CD4-positive, alpha-beta T cell treated with Interferon gamma for 1 hour (primary cell): ENCODE measurements at regions not wholly inside any gene's neighbourhood (a gene's known extent, or its start where the extent isn't known, plus 50 kb on each side); places are given as distances from the start of the nearest gene placed in this dataset.
"Not testable (repeated sequence)": the region's sequence is repeated elsewhere in the genome, so short reads cannot be mapped to it uniquely, and the experiment has no call there.

ENCODE experiments used
- DNase-seq: peaks from one replicate; pipeline ENCODE4 v3.0.0-alpha.2; 2020

DNA sequence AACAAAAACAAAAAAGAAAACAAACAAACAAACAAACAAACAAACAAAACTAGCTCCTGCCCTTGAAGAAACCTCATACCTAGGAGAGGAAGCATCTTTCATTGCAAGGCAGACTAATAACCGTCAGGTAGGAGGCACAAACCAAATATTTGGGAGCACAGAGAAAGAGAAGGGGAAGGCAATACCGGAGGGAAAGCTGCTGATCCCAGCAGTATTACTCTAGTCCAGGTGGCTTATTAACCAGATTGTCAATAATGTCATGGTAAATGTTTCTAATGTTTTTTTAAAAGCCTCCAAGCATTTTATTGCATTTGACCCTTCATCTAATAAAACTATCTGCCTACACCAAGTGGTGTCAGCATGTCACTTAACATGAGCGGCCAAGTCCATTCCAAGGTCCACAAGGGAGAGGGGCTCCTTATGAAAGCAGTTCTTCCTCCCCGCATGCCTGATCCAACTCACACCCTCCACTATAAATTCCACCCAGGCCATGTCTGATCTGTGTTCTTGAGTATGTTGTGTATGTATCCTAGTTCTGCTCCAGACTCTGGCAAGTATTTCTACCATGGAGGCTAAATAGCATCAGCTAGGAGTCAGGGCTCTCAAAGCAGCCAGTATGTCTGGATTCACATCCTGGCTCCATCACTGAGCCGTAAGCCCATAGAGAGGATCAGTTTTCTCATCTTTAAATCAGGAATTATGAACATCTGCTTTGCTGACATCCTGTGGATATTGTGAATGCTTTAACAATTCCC is 208.1 kb upstream of the TENM4 start:
- DNase-seq: no peak

DNA sequence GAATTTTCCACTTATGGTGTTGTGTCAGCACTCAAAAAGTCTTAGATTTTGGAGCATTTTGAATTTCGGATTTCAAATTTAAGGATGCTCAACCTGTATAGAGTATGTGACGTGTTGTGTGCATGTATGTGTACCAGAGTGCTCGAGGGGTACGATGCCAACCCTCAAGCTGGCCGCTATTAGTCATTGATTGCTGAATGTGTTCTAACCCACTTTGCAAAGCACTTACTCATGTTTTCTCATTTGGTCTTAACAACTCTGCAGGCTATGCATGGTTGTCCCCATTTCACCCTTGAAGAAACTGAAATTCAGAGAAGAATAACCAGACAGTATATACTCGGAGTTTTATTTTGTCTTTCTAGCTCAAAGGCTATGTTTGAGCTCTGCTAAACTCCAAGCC is 196.4 kb upstream of the TENM4 start:
- DNase-seq: no peak

DNA sequence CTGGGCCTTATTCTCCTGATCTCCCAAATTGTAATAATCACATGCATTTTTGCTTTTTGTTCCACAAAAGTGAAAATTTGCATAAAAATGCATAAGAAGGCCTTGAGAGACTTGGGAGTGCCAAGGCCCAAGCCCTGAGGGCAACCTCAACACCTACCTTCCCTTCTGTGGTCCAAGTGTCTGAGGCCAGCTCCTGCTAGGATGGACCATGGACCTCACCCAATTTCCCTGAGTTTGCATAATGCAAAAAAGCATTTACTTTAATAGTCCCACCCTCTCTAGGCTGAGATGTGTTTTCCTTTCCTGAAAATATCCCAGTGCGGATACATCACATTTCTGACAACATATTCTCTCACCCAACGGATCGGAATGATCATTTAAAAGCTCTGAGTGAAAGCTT is 194.1 kb upstream of the TENM4 start:
- DNase-seq: no peak

DNA sequence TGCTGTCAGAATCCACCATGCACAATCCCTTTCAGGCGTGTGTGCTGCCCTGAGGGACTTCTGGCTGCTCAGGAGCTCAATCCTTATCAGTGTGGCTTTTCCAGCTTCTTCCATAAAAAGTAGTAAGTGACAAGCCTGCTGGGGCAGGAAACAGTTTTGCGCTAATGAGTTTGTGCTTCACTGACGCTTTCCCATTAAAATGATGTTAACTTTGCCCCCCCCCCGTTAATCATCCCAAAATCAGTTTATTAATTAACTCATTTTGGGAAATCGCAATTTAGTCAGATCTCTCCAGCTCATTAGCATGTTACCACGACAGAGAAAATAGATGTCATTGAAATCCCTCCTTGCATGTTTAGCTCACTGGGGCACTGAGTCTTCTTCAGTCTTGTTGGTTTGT is 186.5 kb upstream of the TENM4 start:
- DNase-seq: no peak

DNA sequence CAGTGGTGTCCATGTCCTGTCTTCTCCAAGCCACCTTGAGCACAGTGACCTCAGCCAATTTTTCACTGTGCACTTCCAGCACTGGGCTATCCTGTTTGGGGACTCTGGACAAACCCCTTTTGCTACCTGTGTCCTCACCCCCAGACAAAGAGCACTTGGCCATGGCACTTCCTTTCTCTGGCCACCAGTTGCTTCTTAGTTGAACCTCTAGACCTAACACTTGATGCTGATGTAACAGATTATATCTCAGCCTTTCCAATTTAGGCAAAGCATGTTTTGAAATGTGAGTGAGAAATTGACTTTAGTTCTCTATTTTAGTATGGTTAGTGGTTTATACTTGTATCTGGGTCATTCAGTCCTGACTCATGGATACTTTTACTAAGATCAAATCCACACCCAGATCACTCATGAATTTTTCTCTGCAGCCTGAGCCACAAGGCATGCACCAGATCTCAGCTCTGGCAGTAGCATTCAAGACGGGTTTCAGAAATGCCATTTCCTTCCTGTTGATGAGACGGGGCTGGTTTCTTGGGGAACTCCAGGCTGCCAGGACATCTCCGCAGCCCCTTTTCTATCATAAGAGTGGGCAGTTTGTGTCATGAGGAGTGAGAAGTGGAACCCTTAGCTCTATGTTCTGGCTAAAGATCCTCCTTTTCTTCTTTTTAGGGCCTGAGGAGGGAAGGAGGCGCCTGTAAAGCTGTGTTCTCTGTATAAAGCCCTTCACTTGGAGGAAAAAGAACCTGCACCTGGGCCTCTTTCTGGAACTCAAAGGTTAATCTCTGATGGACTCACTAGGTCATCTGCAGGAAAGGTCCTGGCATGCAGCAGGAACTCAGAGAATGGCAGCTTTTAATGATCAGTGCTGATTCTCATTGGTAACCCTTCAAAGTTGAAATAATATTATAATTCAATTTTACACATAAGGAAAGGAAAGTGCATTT is 185.6 kb upstream of the TENM4 start:
- no peak for DNase-seq

DNA sequence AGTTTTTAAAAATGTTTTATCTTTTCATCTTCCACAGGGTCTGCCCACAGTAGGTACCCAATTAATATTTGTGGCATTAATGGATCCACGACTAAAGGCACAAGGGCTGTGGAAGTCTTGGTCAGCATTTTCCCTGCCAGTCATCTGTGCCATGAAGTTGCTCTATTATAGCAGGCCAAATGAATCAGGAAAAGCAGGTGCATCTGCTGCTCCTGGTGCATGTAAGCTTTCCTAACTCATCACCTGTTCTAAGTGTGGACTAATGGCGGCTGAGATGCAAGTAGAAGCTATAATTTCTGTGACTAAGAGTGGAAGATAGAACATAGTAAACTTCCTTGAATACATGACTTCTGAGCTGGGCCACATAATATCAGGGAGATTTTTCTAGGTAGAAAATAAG is 182.5 kb upstream of the TENM4 start:
- DNase-seq: no peak

DNA sequence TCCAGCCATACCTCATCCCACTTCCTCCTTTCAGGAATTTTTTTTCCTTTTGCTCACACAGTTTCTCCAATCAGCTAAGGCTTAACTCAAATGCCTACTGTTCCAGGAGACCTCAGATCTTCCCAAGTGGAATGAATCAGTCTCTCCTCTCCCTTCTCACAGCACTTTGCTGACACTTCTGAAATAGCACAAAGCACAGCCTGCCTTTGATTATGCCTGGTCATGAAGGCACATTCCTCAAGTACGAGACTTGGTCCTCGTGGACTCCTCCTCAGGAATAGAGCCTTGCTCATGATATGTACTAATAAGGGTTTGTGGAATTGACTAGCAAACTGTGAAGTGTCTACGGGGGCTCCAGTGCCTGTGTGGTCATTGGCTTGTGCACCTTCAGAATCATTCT is 176.7 kb upstream of the TENM4 start:
- no peak for DNase-seq

DNA sequence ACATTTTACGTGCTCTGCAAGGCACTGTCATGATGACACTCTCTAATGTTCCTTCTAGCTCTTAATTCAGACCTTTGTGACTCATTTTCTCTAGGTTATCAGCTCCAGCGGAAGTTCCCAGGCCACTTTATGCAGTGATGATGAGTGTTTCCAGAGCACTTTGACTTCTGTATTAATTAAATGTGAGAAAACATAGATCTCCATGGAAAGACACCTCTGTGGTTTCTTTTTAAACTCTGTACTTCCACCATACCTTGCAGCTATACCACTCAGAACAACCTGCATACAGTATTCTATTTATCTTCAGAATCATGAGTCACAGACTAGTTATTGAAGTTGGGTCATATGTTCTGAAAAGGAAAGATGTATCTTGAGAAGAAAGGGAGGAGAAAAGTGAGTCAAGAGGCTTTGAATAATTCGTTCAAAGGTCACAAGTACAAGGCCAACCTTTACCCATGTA is 175.6 kb upstream of the TENM4 start:
- no peak for DNase-seq

DNA sequence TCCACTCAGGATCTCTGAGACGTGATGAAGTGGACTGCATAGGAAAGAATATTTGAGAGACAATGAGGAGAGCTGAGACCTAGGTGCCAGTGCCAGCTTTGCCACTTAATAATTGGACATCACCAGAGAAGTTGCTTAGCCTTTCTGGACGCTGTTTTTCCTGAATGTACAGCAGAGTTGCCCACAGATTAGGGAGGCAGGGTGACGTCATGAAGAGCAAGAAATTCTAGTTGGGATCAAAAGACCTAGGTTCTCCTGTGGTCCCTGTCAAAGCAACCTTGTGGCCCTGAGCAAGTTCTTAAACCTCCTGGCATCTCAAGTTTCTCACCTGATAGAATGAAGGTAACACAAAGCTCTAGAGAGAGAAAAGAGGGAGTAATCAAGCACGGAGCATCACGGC is 174.6 kb upstream of the TENM4 start:
- no peak for DNase-seq

DNA sequence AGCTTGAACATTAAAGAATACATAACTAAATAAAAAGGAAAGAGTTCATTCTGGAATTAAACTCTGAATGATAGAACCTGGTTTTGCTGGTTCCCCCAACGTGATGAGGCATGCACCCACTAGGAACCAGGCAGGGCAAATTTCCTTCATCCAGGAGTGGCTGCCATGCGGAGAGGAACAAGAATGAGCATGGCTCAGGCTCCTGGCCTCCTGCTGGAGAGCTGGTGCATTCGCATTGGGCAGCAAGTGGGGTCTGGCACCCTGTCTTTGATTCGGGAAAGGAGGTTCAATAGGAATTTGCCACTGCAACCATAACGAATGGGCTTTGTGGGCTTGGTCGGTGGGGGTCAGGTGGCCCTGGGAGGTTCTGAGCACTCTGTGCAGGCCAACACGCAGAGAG is 169.8 kb upstream of the TENM4 start:
- DNase-seq: no peak

DNA sequence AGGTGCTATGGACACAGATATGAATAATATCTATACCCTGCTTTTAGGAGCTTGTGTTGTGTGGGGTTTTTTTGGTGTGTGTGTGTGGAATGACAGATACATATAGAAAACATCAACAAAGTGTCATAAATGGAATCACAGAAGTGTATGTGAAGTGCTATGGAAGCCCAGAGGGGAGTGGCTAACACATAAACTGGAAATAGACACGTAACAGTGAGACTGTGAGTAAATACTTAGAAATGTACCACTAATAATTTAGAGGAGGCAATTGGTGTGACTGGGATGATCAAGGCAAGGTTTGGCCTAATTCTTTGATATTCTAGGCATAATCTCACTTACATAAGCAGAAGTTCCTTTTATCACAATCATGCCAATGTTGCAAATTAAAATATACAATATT is 169.3 kb upstream of the TENM4 start:
- no peak for DNase-seq

DNA sequence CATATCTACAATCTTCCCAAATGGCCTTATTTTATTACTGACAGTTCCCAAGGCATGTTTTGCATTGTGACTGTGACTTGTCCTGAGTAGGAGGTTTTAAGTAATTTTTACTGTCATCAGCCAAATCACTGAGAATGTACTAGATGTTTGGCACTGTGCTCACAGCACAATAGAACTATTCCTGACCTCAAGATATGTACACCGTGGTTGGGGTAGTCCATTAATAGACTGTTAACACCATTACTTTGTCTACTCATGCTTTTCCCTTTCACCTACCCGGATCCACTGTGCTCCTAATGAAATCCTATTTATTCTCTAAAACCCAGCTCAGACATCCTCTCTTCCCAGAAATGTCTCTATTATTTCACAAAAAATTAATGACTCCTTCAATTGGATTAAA is 168.7 kb upstream of the TENM4 start:
- no peak for DNase-seq

DNA sequence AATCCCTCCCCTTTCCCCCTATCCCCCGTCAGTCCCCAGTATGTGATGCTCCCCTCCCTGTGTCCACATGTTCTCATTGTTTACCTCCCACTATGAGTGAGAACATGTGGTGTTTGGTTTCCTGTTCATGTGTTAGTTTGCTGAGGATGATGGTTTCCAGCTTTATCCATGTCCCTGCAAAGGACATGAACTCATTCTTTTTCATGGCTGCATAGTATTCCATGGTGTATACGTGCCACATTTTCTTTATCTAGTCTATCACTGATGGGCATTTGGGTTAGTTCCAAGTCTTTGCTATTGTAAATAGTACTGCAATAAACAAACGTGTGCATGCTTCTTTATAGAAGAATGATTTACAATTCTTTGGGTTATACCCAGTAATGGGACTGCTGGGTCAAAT is 165.6 kb upstream of the TENM4 start:
- DNase-seq: not testable (repeated sequence)

DNA sequence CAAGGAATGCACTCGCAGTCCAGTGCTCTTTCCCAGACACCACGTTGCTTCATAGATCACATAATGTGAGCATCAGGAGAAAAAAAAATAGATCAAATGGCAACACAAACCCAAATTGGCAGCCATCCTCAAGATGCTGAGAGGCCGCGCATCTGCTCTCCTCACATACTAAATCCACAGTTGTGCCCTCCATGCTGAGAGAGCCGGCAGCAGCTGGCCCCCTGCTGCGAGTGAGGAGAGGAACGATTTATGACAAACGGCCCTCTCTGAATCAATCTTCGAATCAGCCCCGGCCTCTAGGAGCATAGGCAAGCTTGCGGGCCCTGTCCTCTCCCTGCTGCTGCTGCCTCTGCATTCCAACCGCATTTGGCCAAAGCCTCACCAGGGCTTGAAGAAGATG is 159.9 kb upstream of the TENM4 start:
- no peak for DNase-seq

DNA sequence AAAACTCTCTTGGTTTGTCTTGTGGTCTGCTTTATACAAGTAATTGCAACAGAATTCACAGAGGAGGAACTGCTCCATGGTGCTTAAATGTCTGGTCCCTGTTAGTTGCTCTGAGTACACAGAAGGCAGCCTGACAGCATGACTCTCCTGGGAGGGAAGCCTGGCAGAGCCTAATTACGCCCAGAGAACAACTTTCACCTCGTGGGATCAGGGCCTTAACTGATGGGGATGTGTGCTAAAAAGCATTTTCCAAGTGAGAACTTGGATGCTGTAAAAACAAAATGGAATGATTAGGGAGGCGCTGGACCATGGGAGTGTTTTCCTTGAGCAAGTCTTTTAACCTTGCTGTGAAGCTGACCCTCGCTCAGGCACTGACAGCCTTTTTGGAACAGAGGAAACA is 154.0 kb upstream of the TENM4 start:
- DNase-seq: no peak

DNA sequence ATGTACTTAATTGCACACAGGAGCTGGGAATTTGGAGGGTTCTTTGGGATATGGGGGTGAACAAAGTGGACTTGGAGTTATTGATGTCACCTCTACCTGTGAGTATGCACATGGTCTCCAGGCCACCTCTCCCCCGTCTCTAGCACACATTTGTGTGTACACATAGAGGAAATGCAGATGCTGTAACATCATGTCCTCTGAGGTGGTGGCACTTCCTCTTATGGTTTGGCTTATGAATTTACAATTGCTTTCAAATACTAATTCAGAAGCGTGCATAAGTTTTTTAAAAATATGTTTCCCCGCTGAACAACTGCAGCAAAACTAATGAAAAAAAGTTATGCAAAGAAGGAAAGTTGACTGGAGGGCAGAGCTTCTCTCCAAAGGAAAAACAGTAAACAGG is 152.0 kb upstream of the TENM4 start:
- DNase-seq: no peak

DNA sequence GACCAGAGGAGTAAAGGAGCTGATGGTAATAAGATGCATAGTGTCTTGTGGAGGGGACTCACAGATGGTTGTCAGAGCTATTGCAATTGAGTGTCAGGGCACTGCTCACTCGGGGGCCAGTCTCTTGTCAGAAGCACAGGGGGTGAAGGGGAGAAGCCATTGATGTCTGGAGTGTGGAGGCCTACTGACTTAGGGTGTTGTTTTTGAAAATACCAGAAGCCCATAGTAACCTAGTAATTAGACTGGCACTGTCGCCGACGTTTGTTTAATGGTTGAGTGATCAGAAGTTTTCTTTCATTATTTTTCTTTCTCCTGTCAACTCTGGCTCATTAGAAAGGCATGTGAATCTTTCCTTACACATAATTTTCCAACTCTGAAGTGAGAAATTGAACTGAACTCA is 151.6 kb upstream of the TENM4 start:
- DNase-seq: no peak

DNA sequence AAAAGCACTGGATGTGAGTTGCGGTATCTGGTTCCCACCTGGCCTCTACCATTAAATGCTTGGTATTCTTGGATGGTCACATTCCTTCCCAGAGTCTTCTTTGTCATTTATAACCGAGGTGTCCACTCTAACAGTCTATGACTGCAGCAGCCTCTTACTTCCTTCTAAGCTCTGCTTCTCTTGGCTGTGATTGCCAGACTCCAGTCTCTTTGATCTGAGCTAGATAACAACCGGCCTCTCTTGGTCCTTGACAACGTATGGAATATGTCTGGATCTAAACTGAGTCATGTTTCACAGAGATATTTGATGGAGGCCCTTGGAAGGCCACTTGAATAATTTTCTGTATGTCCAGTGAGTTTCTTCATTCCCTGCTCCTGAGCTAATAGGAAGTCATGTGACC is 141.6 kb upstream of the TENM4 start:
- no peak for DNase-seq

DNA sequence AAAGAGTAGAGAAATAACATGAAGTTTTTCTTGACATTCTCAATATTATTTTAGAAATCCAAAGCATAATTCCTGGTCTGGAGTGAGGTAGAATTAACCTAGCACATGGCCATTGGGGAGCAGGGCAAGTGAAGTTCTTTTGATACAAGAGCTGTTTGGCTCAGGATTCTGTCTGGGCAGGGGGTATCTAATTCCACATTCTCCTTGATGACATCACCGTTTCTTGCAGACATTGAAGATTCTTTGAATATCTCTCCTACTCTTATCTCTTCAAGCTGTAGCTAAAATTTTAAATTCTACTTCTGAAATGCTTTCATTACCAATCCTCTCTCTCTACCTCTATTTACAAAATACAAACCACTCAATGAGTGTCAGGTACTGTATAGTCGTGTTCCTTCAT is 138.2 kb upstream of the TENM4 start:
- DNase-seq: no peak

DNA sequence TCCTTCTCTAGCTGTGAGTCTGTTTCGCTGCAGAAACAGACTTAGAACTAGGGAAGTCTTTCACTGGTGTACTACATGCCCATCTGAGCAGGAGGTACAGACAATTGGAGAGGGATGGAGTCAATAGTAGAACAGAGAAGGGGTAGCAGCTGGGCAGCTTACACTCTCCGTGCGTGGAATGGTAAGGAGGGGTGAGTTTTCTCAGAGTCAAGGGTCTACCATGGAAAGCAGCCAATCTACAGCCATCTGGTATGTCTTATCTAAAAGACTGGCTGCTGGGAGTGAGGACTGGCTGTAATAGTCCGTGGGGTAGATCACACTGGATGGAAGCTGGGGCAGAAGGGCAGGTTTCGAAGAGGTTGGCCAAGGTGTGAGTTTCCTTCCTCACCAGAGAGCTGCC is 137.3 kb upstream of the TENM4 start:
- no peak for DNase-seq

DNA sequence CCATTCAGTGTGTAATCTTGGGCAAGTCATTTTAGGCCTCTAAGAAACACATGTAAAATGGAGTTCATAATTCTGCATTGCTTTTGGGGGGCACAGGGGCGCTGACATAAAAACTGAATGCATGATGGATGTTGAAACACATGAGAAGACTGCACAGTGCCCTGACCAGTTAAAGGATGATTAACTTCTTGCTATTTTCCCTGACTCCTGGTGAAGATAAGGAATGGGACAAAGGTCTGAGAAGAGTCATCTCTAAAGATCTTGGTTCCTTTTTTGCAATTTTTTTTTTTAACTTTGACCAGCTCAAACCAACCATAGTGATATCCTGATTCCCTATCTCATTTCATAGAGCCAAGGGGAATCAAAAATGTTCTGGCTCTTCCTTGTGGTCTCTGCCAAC is 134.9 kb upstream of the TENM4 start:
- DNase-seq: no peak

DNA sequence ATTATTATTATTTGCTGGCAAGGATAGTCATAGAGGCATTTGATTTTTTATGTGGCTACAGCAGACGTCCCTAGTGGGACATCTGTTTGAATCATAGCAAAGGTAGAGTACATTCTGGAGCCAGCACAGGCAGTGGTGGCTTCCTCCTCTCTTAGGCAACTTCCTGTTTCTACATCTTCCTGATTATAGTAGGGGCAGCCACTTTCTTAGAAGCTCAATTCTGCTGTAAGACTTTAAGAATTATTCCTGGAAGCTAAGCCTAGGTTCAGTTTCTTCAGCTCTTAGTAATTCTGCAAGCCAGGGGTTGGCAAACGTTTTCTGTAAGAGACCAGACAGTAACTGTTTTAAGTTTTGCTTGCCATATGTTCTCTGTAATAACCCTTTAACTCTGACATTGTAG is 129.3 kb upstream of the TENM4 start:
- DNase-seq: no peak

DNA sequence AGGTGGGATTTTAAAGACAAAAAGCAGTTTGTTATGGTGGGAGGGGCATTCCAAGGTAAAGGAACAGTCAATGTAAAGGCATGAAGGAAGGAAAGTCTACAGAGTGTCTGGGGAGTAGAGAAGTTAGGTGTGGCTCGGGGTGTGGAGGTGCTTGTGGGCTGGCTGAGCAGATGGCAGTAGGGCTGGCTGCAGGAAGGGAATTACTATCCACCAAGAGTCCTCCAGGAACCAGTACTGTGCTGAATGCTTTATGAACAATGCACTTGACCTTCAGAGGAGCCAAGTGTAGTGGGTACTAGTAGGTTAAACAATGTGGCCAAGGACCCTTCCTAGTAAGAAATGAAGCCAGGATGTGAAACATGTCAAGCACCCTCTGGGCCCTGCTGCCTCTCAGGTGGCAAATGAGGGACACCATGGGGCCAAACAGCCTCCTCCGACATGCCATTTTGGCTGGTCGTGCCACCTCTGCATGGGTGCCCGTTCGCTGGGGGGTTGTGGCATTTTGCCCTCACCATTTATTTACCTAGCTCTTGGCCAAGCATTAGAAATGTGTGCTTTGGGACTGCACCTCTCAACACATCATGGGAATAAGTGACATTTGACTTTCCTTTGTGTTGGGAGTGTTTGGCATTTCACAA is 123.6 kb upstream of the TENM4 start:
- DNase-seq: no peak

DNA sequence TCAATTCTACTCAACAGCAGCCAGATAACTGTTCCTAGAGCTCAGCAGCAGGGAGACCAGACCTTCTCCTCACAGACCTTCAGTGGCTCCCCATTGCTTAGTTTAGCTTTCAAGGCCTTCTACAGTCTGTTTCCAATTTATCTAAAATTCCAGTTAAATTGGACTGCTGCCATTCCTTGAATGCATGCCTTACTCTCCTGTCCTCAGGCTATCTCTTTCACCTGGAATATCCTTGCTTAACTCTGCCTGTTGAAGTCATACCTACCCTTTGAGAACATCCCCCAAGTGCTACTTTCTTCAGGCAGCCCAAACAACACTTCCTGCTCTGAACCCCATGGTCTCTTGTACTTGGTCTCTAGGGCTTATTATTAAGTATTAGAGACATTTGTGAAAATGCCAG is 120.7 kb upstream of the TENM4 start:
- no peak for DNase-seq
